Left renal pelvis (tissue), 4 donors: ENCODE measurements at regions not wholly inside any gene's neighbourhood (a gene's known extent, or its start where the extent isn't known, plus 50 kb on each side); places are given as distances from the start of the nearest gene placed in this dataset.

ENCODE experiments used
- DNase-seq, 4 donors: peaks; one replicate each; pipeline ENCODE4 v3.0.0-alpha.2; 2013; ENCODE audit warnings: low read depth in 4 of 4, low spot score in 3 of 4

DNA sequence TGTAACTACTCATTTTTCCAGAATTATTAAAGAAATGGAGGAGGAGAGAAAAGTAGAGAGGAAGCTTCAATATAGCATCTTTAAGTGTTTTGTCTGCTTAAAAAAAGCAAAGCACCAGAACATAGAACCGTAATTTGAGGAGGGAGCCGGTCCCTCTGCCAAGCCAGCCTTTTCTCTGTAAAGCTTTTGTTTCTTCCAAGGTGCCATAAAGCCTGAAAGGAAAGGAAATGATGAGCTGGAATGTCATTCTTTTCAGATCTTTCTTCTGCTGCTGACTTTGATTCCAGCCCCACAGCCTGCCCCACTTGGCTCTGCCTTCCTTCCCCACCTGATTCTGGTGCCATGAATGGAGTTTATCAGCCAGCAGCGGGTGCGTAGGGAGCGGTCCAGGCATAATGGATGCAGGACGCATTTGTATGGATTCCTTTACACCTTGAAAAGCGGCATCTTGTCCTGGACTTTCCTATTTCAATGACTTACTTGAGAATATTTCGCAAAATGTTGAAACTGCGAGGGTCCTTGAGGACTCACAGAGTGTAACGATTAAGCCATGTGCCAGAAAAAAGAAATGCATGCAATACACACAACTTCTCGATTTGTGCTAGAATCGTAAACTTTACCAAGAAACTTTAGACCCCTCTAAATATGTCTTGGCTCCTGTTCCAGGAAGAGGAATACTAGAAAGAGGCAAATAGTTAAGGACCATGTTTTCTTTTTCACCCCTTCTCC, 569.5 kb upstream of the MGMT start:
- no peak for DNase-seq

DNA sequence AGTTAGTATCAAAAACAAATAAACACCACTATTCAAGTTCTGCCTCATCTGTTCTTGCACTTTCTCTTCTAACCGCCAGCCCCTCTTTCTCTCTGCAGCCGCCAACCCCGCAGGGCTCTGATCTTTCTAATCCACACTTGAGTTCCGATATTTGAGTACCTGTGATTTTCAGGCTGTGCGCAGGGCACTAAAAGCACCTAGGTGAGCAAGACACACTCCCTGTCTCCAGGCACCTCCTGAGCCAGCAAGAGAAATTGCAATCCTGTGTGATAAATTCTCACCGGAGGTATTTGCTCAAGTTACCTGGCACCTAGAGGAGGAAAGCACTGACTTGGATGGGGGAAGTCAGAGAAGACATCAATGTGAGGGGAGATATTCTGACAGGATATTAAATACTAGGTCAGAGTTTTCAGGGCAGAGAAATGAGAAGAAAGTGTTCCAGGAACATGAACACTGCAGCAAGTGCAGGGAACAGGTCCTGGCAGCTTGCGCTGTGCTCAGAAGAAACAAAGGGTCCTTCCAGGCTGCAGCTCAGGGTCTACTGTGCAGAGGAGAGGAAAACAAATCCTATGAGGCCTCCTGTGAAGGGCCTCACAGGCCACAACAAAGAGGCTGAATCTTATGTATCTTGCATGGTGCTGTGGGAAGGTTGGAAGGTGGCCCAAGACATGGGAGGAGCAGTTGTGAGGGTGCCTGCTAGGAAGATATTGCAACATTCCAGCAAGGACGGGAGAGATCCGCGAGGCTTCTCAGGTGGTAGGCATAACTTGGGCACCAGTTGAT, 568.7 kb upstream of the MGMT start:
- DNase-seq = no peak

DNA sequence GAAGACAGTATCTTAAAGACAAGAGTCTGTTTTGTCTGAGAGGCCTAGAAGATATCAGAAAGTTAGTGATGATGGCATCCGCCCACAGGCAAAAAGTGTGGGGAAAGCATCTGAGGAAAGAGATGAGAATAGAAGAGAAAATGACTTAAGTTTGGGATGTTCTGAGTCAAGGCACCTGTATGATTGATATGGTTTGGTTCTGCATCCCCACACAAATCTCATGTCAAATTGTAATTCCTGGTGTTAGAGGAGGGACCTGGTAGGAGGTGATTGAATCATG, 568.2 kb upstream of the MGMT start:
- DNase-seq = no peak

DNA sequence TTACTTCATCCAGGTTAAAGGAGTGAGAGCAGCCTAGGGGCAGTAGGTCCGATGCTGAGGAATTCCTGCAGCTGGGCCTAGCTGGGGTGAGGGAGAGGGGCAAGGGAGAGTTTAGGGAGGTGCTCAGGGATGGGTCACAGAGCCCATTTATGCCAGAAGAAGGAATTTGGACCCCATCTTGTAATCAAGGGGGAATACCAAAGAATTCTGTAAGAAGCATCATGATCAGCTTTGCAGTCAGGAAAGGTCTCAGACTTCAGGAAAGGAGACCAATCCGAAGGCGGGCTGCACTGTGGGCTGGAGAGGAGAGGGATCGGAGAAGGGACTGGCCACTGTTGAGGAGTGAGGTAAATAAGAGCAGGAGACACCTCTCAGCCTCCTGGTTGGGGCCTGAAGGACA, 566.6 kb upstream of the MGMT start:
- no peak for DNase-seq

DNA sequence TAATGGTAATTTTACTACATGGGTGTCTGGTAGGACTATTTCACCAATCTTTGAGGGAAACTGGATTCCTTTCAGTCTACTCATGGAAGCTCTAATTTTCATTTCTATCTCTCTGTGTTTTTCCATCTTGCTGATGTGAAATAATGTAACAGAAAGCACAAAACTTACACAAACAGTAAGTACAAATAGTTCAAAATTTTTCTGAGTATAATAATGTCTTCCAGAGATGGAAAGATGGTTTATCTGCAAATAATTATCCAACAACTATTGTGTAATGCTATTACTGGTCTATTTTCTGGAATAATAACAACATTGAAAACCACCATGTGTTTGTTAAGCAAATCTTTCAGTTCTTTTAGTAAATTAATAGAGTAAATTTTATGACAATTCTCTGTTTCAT, 565.8 kb upstream of the MGMT start:
- no peak for DNase-seq

DNA sequence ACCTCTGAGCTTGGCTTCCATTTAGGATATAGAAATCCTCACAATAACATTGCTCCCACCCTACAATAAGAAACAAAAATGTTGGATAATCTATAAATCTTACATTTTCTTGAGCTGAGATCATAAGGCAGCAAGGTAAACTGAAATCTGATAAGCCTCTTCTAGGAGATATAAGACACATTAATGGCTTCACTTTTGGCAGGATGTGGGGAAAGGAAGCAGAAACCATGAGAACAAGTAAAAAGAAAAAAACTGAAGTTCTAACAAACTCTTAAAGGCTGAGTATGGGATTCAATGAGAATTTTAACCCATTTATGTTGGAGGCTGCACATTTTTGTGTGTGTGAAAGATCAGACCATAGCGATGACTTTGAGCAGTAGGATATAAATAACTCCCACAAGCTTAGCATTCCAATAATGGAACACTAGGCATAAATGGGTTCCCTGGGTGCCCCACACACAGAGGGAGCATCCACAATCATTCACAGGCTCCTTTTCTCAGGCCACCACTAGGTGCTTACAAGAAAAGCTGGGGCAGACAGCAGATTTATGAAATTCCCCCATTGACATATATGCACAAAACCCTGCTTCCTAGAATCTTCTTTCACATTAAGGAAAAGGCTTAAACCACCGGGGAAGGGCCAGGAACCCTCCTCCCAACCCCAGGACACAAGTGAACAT, 564.9 kb upstream of the MGMT start:
- no peak for DNase-seq

DNA sequence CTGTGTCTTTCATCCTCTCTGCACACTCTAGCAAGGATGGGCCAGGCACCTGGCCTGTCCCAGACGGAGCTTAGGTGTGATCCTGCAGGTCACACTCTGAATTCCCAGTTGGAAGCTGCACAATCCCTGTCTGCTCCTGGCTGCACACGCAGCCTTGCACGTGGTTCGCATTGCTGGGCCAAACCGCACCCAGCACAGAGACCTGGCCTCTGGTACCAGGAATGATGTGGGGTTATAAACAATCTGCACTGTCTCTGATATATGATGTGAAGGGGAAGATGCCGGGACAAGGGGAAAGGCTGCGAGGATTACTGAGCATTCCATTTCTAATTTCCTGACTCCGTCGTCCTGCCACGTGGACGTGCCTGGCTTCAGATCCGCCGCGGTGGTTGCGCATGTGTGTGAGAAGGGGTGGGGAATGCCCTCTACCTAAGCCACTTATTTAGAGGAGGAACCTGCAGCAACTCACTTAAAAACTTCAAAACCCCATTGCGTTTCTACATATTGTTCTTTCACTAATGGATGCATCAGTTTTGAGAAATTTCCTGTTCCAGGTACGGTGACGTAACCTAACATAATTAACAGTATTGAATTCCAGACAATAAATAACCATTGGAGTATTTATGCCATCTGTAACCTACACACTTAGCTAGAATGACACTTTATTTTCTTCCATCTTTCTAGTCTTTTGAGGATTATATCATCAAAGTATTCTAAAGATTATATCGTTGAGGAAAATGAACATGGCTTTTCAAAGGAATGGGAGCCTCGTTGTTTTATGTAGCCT, 559.7 kb upstream of the MGMT start:
- no peak for DNase-seq

DNA sequence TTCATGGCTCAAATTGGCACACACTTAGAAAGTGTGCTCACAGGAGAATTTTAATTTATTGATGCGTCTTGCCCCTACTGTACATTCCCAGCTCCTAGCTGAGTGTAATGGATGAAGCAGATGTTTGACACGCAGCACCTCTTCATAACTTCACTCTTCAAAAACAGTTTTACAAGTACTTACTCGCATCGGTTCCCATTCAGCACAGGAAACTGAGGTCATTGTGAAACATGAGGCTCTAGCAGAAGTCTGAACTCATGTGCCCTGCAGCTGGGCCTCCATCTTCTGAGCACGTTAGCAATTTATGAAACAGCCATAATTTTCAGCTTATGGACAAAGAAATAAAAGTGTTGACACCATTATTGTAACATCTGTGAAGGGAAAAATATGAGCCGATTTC, 558.9 kb upstream of the MGMT start:
- no peak for DNase-seq

DNA sequence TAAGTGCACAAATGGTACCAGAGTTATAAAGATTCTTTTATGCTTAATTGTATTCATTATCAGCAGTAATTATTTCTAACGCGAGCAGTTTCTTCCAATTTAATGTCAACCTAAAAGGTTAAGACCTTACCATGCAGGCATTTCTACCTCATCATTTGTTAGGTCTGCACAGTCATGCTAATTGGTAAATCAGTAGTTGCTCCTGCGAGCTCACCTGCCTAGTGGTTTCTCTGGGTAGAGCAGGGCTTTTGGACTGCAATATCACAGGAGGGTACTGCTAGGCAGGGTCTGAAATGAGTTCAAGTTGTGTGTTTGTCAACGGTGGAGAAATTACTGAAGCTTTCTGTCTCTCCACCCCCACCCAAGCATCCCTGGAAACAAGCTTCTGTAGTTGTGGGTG, 558.5 kb upstream of the MGMT start:
- no peak for DNase-seq

DNA sequence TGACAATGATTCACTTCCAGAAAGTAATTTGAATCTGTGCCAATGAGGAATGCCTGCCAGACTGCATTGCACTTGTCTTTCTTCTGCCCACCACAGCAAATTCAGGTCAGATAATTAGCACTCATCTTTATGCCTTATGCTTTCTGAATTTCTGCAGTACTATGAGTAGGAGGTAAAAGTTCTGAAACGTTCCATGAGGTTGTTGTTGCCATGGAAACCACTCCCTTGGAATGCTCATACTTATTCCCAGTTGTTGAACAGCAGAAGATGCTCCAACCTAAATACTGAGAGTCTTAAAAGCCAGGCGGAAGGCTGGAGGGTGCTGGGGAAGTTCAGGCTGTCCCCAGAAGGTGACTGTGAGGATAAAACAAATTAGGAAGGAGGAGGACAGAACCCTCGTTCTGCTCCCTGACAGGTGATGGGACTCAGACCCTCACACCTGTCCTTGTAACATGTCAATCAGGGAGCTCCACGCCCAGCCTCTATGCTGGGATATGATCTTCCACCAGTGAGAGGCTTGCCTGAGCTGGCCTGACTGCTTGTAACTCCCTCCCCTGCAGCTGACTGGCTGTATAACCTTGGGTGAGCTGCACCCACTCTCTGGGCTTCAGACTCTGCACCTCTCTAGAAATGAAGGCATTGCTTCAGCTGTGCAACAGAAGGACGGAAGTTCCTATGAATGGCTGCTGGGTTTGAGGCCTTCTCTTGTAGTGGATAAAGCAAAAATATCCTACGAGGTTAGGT, 554.3 kb upstream of the MGMT start:
- DNase-seq = no peak

DNA sequence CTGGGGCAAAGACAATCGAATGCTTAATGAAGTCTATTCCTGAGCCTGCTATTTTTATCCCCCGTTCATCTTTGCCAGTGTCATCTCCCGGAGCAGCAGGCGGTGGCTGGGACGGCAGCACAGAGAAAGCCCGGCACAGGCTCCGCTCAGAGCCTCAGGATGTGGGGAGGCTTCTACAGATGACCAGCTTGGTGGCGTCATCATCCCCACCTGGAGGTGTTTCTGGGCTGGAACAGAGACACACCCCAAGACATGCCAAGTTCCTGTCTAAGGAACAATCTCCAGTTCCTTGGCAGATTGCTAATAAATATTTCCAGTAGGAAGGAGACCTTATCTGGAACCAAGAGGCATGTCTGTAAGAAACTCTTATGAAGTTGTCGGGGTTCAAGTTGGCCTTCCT, 552.4 kb upstream of the MGMT start:
- DNase-seq = no peak

DNA sequence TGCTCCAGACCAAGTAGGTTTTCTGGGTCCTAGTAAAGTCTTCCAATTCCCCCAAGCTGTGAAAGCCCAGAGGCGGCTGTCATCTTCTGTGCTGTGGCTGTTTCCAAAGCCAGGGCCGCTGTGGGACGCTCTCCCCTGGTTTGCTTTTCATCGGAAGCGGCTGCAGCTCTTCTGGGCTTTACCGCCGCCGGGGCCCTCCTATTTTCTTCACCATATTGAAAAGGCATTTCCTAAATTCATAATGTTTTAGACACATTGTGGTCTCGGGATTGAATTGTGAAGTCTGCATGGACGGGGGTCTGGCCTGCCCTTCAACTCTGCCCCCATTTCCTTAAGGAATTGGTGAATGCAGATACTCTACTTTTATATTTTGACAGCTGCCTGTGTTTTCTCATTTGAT, 551.4 kb upstream of the MGMT start:
- DNase-seq = no peak

DNA sequence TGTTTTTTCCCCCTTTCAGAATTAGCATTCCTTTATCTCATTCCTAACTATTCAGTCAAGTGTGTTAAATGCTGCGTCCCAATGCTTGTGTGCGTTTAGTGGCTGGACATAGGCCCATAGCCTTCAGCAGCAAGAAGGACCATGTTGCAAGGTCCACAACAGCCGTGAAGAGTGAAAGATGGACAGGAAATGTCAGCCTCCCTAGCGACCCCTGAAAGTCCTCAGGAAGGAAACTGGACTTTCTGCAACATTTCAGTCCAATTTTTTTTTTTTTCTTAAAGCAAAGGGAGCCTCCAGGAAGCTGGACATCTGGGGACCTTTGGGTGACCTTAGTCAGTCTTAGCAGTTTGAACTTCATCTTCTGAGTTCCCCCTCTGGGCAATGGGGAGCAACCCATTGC, 550.7 kb upstream of the MGMT start:
- no peak for DNase-seq

DNA sequence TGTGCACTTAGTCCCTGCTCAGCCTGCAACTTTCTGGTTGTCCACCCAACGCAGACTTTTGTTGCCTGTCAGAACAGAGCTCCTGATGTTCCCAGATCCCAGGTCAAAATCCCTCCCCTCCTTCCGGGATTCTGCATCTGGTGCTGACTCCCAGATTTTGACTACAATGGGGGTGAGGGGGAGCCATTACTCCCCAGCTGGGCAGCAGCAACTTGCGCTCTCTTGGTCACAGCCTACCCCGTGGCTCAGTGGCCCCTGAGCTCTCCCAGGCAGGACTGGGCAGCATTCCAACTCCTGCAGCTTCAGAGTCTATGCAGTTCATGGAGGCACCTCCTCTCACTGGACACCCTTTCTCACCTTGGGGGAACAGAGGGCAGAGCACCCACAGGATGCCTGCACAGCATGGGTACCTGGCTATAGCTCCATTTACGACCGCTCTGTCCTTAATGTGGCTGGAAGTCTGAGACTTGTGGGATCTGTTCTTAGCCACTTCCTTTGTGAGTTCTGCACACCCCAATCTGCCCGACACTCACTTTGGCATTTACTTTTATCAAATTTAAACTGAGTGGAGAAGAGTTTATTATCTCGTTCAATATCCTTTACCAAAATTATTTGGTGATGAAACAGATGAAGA, 545.5 kb upstream of the MGMT start:
- DNase-seq = no peak

DNA sequence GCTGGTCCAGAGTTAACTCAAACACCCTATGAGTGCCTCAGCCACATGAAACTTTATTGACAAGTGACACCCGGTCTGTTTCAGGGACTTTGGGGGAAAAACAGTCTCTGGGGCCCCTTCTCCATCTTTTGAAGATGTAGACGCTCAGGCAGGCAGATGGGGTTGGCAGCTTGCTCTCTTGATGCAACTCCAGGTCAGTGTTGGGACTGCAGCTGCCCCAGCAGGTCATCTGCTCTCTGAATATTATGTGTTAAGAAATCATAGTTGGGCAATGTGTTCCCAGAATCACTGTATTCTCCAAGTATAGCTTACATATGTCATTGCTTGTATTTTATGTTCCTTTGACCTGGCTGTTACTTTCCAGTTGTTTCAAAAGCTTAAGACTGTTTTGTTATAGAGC, 544.9 kb upstream of the MGMT start:
- DNase-seq = no peak

DNA sequence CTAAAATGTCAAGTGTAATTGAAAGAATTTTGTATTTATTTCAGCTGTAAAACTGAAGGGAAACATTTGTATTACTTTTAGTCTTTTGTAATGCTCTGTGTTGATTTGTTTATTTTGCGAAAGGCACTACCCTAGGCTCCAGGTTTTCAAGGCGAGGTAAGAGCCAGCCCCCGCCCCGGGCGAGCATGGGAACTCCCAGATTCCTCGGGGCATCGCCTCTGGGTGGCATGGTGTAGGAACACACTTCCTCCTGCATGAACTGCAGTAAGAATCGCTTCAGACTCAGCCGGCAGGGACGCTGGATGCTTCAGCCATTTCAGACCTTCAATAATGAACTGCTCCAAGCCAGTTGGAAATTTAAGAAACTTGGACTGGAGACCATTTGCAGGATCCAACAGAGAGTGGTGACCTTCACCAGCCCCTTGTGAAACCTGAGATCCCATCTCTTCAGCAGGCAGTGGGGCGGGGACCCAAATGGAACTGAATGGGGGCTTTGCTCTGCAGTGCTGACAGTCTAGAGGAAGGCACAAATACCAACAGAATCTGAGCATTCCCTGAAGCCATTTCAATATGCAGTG, 544.3 kb upstream of the MGMT start:
- DNase-seq = no peak

DNA sequence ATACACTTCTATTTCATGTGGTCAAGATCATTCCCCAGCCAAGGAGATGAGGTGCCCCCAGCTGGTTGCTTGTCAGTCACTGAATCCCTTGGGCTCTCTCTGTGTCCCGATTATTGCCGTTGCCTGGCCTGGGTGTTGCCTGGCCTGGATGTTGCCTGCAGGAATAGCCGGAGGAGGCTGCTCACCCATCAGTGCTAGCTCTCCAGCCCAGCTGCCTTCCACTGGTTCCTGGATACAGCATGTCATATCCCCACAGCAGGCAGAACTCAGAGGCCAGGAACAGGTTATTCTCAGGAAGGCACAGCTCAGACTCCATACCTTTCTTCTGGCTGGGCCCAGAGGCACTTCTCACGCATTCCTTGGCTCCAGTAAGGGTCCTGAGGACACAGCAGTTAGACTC, 542.1 kb upstream of the MGMT start:
- no peak for DNase-seq

DNA sequence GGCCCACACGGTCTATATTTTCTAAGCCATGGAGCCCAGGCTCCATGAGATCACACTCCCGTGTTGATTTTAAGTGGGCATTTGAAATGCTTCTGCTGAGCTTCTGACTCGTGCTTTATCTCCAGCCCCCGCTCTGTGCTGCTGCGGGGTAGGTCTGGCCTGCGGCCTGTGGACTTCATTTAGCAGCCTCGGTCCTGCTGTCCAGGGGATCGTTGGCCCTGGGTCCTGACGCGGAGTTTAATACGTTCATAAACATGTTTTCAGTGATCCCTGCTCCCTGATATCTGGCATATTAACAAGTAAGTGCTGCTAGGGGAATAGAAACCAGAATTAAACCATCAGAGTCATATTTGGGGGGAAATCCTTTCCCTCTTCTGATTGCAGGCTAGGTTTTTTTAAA, 540.3 kb upstream of the MGMT start:
- no peak for DNase-seq

DNA sequence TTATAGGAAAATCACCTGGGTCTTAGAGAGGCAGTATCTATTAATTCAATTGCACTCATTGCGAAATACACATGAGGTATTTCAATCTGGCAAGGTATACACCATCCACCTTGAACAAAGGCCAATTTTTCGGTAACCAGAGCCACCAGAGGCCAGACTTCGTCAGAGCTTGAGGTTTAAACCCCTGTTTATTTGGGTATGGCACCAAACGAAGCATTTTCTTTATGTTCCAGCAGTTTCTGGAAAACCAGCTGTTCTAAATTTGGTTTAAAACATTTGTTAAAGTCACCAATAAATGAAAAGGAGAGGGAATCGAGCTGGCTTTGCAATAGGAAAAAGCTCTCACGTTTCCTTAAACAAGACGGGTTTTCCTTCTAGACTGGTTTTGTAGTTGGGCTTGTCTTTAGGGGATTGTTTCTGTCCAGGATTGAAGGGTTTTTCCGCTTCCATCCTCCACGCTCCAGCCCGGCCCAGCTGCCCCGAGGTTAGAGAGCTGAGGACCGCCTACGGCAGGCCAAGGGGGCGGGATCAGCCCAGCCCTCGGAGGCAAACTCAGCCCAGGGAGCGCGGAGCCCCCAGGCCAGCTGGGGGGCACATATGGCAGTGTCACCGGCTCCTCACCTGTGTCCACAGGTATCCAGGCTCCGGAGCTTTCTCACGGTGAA, 539.4 kb upstream of the MGMT start:
- DNase-seq = no peak
